ENCODE measurements at regions not wholly inside any gene's neighbourhood (a gene's known extent, or its start where the extent isn't known, plus 50 kb on each side); places are given as distances from the start of the nearest gene placed in this dataset.

GRCh38 chr2:156867201-156867600 lies 390.3 kb upstream of the GALNT5 start:
- H3K36me3 ChIP-seq (replicated peaks in 1 of 2) = no peaks in the 10 kb centered on the region
- intact Hi-C loops (cut with DNase I) = no loop called here
- no peak for TF ChIP-seq CTCF (IDR thresholded peaks at IDR 0.05)
- no peak for TF ChIP-seq POLR2A (IDR thresholded peaks at IDR 0.05)
- DNase-seq = no peak
- no peak overlapping the region for H3K4me3 ChIP-seq
- H3K27ac ChIP-seq = no peak overlapping the region
- no peaks in the 10 kb centered on the region for H3K9me3 ChIP-seq (replicated peaks in 1 of 3)
- WGBS, 4 donors = 69 to 76% (median 73%) methylated on average over 2 of the region's 2 CpGs
- no peaks in the 10 kb centered on the region for H3K4me1 ChIP-seq (replicated peaks in 1 of 2)
- no peaks in the 10 kb centered on the region for H3K27me3 ChIP-seq

- no peak for DNase-seq
- H3K27me3 ChIP-seq = no peaks in the 10 kb centered on the region
- no peak overlapping the region for H3K27ac ChIP-seq
- WGBS, 4 donors = 45 to 74% (median 50%) methylated on average over 2 to 3 of the region's 3 CpGs
- H3K9me3 ChIP-seq (replicated peaks in 1 of 3) = no peaks in the 10 kb centered on the region
- H3K4me3 ChIP-seq = no peak overlapping the region
- TF ChIP-seq POLR2A (IDR thresholded peaks at IDR 0.05) (no peak), CTCF (IDR thresholded peaks at IDR 0.05) (no peak)
- no peaks in the 10 kb centered on the region for H3K4me1 ChIP-seq (replicated peaks in 1 of 2)
- no peaks in the 10 kb centered on the region for H3K36me3 ChIP-seq (replicated peaks in 1 of 2)
- intact Hi-C loops (cut with DNase I) = no loop called here
These were observed 382.8 kb upstream of the GALNT5 start for GRCh38 chr2:156874707-156875106.

- intact Hi-C loops (cut with DNase I) = no loop called here
- Histone ChIP-seq H3K27me3 (no peaks in the 10 kb centered on the region), H3K27ac (no peak overlapping the region), H3K4me1 (replicated peaks in 1 of 2) (no peaks in the 10 kb centered on the region), H3K36me3 (replicated peaks in 1 of 2) (no peaks in the 10 kb centered on the region), H3K9me3 (replicated peaks in 1 of 3) (no peaks in the 10 kb centered on the region), H3K4me3 (no peak overlapping the region)
- WGBS, 4 donors = 82 to 90% (median 84%) methylated on average over 3 of the region's 3 CpGs
- TF ChIP-seq CTCF (IDR thresholded peaks at IDR 0.05) (no peak), POLR2A (IDR thresholded peaks at IDR 0.05) (no peak)
- DNase-seq = no peak
These were observed 373.7 kb upstream of the GALNT5 start for GRCh38 chr2:156883804-156884203.

- WGBS, 4 donors = 73 to 86% (median 81%) methylated on average over 3 of the region's 3 CpGs
- Histone ChIP-seq H3K9me3 (replicated peaks in 1 of 3) (no peaks in the 10 kb centered on the region), H3K27me3 (no peaks in the 10 kb centered on the region), H3K36me3 (replicated peaks in 1 of 2) (no peaks in the 10 kb centered on the region), H3K4me3 (no peak overlapping the region), H3K4me1 (replicated peaks in 1 of 2) (no peaks in the 10 kb centered on the region), H3K27ac (no peak overlapping the region)
- DNase-seq = no peak
- TF ChIP-seq CTCF (IDR thresholded peaks at IDR 0.05) = no peak
- TF ChIP-seq POLR2A (IDR thresholded peaks at IDR 0.05) = no peak
- intact Hi-C loops (cut with DNase I) = no loop called here
These were observed 373.3 kb upstream of the GALNT5 start for GRCh38 chr2:156884216-156884615.

All from adrenal gland (tissue), 9 donors.